Prostate gland (tissue), 2 donors: ENCODE measurements at regions not wholly inside any gene's neighbourhood (a gene's known extent, or its start where the extent isn't known, plus 50 kb on each side); places are given as distances from the start of the nearest gene placed in this dataset.

Source experiments
- DNase-seq: peaks from one replicate; pipeline ENCODE4 v3.0.0-alpha.2; 2019; ENCODE audit warnings: low spot score
- H3K27ac ChIP-seq, 2 donors: fragments of 200-600 bp; sonication (generic); 2 replicates each; pipeline ENCODE4 v1.5.1; 2017 to 2019
- H3K27me3 ChIP-seq: fragments of 200-600 bp; sonication (generic); replicated peaks from 2 replicates; pipeline ENCODE4 v1.5.1; 2019; ENCODE audit not compliant: insufficient read depth
- H3K36me3 ChIP-seq, 2 donors: fragments of 200-600 bp; sonication (generic); 1 replicate in 1 of 2; 2 replicates in 1 of 2; pipeline versions ENCODE4 v1.5.1 to v1.8.1; 2017 to 2019
- H3K4me1 ChIP-seq: fragments of 200-600 bp; sonication (generic); replicated peaks from 2 replicates; pipeline ENCODE4 v1.5.1; 2019
- H3K4me3 ChIP-seq, 2 donors: fragments of 200-600 bp; sonication (generic); 2 replicates each; pipeline ENCODE4 v1.5.1; 2017 to 2019
- H3K9me3 ChIP-seq: fragments of 200-600 bp; sonication (generic); 2 replicates; pipeline ENCODE4 v1.5.1; 2017
- POLR2A ChIP-seq: fragments of 450-650 bp; IDR thresholded peaks from one replicate; pipeline ENCODE4 v1.6.1; 2016; ENCODE audit warnings: antibody characterized with exemption, mild to moderate bottlenecking
- POLR2AphosphoS5 ChIP-seq: sonication (generic); formaldehyde crosslinking; IDR thresholded peaks from one replicate; pipeline ENCODE4 v1.6.1; 2017; ENCODE audit warnings: antibody characterized with exemption
- WGBS: methylation state at CpG from one replicate; pipeline ENCODE4 v1.1.5; 2018; 5-methylcytosine and 5-hydroxymethylcytosine counted together
- intact Hi-C: fragments of 100-400 bp; cut with DNase I; formaldehyde crosslinking; loops from one replicate; pipeline ENCODE4 v1.14.2; 2022
- TF ChIP-seq, protein P1 (sequence below), 4 experiments: fragments of 200-600 bp in 2 of 4; fragments of 450-650 bp in 2 of 4; sonication (generic) in 2 of 4; IDR thresholded peaks; 1 replicate in 3 of 4; 2 replicates in 1 of 4; pipeline ENCODE4 v1.5.1; 2016 to 2019; ENCODE audit warnings: antibody characterized with exemption in 4 of 4, mild to moderate bottlenecking in 2 of 4, moderate library complexity in 2 of 4

- intact Hi-C loops, result no loop called here
- Histone ChIP-seq H3K9me3 (no peaks in the 10 kb centered on the region), H3K27ac (no peak overlapping the region), H3K27me3 (no peaks in the 10 kb centered on the region), H3K4me3 (no peak overlapping the region), H3K4me1 (no peaks in the 10 kb centered on the region), H3K36me3 (no peaks in the 10 kb centered on the region)
- TF ChIP-seq POLR2AphosphoS5, result no peak
- TF ChIP-seq, protein P1, sequence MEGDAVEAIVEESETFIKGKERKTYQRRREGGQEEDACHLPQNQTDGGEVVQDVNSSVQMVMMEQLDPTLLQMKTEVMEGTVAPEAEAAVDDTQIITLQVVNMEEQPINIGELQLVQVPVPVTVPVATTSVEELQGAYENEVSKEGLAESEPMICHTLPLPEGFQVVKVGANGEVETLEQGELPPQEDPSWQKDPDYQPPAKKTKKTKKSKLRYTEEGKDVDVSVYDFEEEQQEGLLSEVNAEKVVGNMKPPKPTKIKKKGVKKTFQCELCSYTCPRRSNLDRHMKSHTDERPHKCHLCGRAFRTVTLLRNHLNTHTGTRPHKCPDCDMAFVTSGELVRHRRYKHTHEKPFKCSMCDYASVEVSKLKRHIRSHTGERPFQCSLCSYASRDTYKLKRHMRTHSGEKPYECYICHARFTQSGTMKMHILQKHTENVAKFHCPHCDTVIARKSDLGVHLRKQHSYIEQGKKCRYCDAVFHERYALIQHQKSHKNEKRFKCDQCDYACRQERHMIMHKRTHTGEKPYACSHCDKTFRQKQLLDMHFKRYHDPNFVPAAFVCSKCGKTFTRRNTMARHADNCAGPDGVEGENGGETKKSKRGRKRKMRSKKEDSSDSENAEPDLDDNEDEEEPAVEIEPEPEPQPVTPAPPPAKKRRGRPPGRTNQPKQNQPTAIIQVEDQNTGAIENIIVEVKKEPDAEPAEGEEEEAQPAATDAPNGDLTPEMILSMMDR (IDR thresholded peaks at IDR 0.05), result no peak
- TF ChIP-seq POLR2A, result no peak
- DNase-seq, result no peak
- 23% methylated on average over 5 of the region's 5 CpGs for WGBS
Observed at GRCh38 chr4:55742655-55743202, 76.9 kb upstream of the EXOC1L start.

- WGBS, result 82% methylated on average over 6 of the region's 6 CpGs
- Histone ChIP-seq H3K36me3 (no peaks in the 10 kb centered on the region), H3K4me1 (no peaks in the 10 kb centered on the region), H3K4me3 (no peak overlapping the region), H3K27me3 (no peaks in the 10 kb centered on the region), H3K9me3 (no peaks in the 10 kb centered on the region), H3K27ac (no peak overlapping the region)
- TF ChIP-seq, protein P1 (IDR thresholded peaks at IDR 0.05), result no peak
- TF ChIP-seq POLR2AphosphoS5, result no peak
- no peak for TF ChIP-seq POLR2A
- DNase-seq, result no peak
- intact Hi-C loops, result no loop called here
Observed at GRCh38 chr4:55744369-55744768, 75.2 kb upstream of the EXOC1L start.

DNA sequence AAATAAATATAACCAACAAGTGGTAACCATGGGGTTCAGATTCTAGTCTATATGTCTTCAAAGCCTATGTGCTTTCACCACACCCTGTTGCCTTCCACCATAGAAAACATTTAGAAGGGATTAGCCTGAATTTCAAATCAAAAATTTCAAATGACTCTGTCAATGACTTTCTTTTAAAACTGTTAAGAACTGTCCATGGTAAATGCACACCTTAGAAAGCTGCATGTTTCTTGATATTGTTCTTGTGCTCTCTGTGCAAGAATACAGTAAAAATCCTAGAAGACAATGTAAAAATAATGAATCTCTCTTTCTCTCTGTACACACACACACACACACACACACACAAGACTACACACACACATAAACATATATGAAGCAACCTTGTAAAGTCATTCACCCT is 74.6 kb upstream of the EXOC1L start:
- intact Hi-C loops, result no loop called here
- DNase-seq, result no peak
- Histone ChIP-seq H3K27me3 (no peaks in the 10 kb centered on the region), H3K4me3 (no peak overlapping the region), H3K36me3 (no peaks in the 10 kb centered on the region), H3K9me3 (no peaks in the 10 kb centered on the region), H3K4me1 (no peaks in the 10 kb centered on the region), H3K27ac (no peak overlapping the region)
- TF ChIP-seq POLR2A, result no peak
- TF ChIP-seq POLR2AphosphoS5, result no peak
- TF ChIP-seq, protein P1 (IDR thresholded peaks at IDR 0.05), result no peak

DNA sequence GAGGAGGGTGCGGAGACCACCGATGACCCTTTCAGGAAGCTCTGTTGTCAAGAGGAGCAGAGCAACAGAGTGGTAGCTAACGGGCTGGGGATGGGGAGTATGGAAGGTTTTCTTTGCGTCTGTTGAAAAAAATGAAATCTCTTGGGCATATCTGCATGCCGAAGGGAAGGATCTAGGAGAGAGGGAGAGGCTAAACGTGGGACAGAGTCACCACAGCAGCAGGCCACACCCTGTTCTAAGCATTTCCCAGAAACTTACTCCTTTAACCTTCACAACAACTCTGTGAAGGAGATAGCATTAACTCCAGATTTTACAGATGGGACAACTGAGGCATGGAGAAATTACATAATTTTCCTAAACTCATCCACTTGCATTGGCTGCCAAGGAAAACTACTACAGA is 71.8 kb upstream of the EXOC1L start:
- DNase-seq, result no peak
- TF ChIP-seq POLR2AphosphoS5 (no peak), POLR2A (no peak)
- TF ChIP-seq, protein P1 (IDR thresholded peaks at IDR 0.05), result no peak
- 90% methylated on average over 6 of the region's 6 CpGs for WGBS

DNA sequence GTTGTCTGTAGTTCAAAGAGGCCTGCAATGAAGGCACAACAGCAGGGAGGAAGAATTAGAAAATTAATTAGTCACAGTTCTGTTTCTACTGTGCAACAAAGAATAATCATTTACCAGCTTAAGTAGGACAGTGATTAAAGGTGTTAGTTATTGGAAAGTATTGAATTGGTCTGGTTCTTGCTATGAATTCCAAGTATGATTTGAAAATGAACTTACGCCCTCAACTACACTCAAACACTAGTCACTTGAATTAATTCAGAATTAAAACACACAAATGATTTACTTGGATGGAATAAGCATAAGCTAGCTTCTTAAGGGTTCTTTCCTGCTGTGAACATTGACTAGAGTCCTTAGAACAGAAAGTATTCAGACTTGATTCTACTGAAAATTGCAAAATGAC is 69.9 kb upstream of the EXOC1L start:
- no peak for DNase-seq
- no peak for TF ChIP-seq POLR2A
- no peak for TF ChIP-seq POLR2AphosphoS5
- TF ChIP-seq, protein P1 (IDR thresholded peaks at IDR 0.05), result no peak
- H3K4me1 ChIP-seq, result no peaks in the 10 kb centered on the region
- WGBS, result 97% methylated on average over 1 of the region's 1 CpG
- H3K9me3 ChIP-seq, result no peaks in the 10 kb centered on the region
- H3K27ac ChIP-seq, result no peak overlapping the region
- intact Hi-C loops, result no loop called here
- no peaks in the 10 kb centered on the region for H3K36me3 ChIP-seq
- no peaks in the 10 kb centered on the region for H3K27me3 ChIP-seq
- H3K4me3 ChIP-seq, result no peak overlapping the region

More for the DNA sequence above, 71.8 kb upstream of the EXOC1L start:
- Histone ChIP-seq H3K36me3 (no peaks in the 10 kb centered on the region), H3K27me3 (no peaks in the 10 kb centered on the region), H3K9me3 (no peaks in the 10 kb centered on the region), H3K4me3 (no peak overlapping the region), H3K4me1 (no peaks in the 10 kb centered on the region), H3K27ac (no peak overlapping the region)
- intact Hi-C loops, result no loop called here
